PC-3 (cell line): ENCODE measurements at regions not wholly inside any gene's neighbourhood (a gene's known extent, or its start where the extent isn't known, plus 50 kb on each side); places are given as distances from the start of the nearest gene placed in this dataset.

Experiments used
- CTCF ChIP-seq: fragments of 300-600 bp; sonication (generic); conservative IDR thresholded peaks from 2 replicates; pipeline ENCODE4 v1.5.1; 2017; ENCODE audit warnings: antibody characterized with exemption, low read depth, mild to moderate bottlenecking, low read length
- EZH2 ChIP-seq: fragments of 300-600 bp; sonication (generic); IDR thresholded peaks from one replicate; pipeline ENCODE4 v1.6.1; 2017; ENCODE audit warnings: antibody characterized with exemption, mild to moderate bottlenecking, low read length; ENCODE audit not compliant: unreplicated experiment
- EZH2phosphoT487 ChIP-seq: fragments of 300-600 bp; sonication (generic); IDR thresholded peaks from 2 replicates; pipeline ENCODE4 v1.6.1; 2018; ENCODE audit warnings: mild to moderate bottlenecking, antibody characterized with exemption, low read length, borderline replicate concordance

GRCh38 chr2:4528773-4529172 lies 825.4 kb downstream of the DCDC2C start:
- TF ChIP-seq EZH2, result no peak
- no peak for TF ChIP-seq CTCF
- no peak for TF ChIP-seq EZH2phosphoT487
